Memory B cell (primary cell): ENCODE measurements at regions not wholly inside any gene's neighbourhood (a gene's known extent, or its start where the extent isn't known, plus 50 kb on each side); places are given as distances from the start of the nearest gene placed in this dataset.
"Not testable (repeated sequence)": the region's sequence is repeated elsewhere in the genome, so short reads cannot be mapped to it uniquely, and the experiment has no call there.

Experiments
- ATAC-seq: fragments of 150-1000 bp; cut with Tn5 transposase; 2 replicates; pipeline ENCODE4 v1.10.0; 2021; ENCODE audit warnings: low read depth, mild to moderate bottlenecking, moderate library complexity
- DNase-seq, 2 donors: peaks; one replicate each; pipeline ENCODE4 v3.0.0; 2022; ENCODE audit warnings: low spot score in 2 of 2
- H3K27ac Mint-ChIP-seq: one replicate; pipeline ENCODE4 v1.8.0; 2022; ENCODE audit warnings: mild to moderate bottlenecking, moderate library complexity, mixed read lengths
- H3K27me3 Mint-ChIP-seq: one replicate; pipeline ENCODE4 v1.8.0; 2022; ENCODE audit warnings: mixed read lengths
- H3K36me3 Mint-ChIP-seq: one replicate; pipeline ENCODE4 v1.8.0; 2022; ENCODE audit warnings: mild to moderate bottlenecking, mixed read lengths
- H3K4me1 Mint-ChIP-seq: one replicate; pipeline ENCODE4 v1.8.0; 2022; ENCODE audit warnings: mixed read lengths
- H3K4me3 Mint-ChIP-seq: one replicate; pipeline ENCODE4 v1.8.0; 2022; ENCODE audit warnings: mild to moderate bottlenecking, moderate library complexity, mixed read lengths
- H3K9me3 Mint-ChIP-seq: one replicate; pipeline ENCODE4 v1.8.0; 2022; ENCODE audit warnings: mixed read lengths

GRCh38 chr6:63451238-63451637 lies 121.0 kb upstream of the LOC128125822 start:
- no peak overlapping the region for H3K27ac Mint-ChIP-seq
- ATAC-seq, result no peak
- no peak overlapping the region for H3K4me3 Mint-ChIP-seq
- no peaks in the 10 kb centered on the region for H3K27me3 Mint-ChIP-seq
- H3K9me3 Mint-ChIP-seq, result no peaks in the 10 kb centered on the region
- DNase-seq, result no peak
- H3K4me1 Mint-ChIP-seq, result no peaks in the 10 kb centered on the region
- no peaks in the 10 kb centered on the region for H3K36me3 Mint-ChIP-seq

GRCh38 chr6:63452125-63452524 lies 120.2 kb upstream of the LOC128125822 start:
- DNase-seq (no peak), ATAC-seq (no peak)
- Mint-ChIP-seq H3K4me1 (no peaks in the 10 kb centered on the region), H3K27me3 (no peaks in the 10 kb centered on the region), H3K9me3 (no peaks in the 10 kb centered on the region), H3K36me3 (no peaks in the 10 kb centered on the region), H3K27ac (no peak overlapping the region), H3K4me3 (no peak overlapping the region)

GRCh38 chr6:63456734-63457133 lies 115.5 kb upstream of the LOC128125822 start:
- DNase-seq (no peak), ATAC-seq (no peak)
- no peaks in the 10 kb centered on the region for H3K4me1 Mint-ChIP-seq
- H3K27ac Mint-ChIP-seq, result no peak overlapping the region
- H3K9me3 Mint-ChIP-seq, result no peaks in the 10 kb centered on the region
- H3K27me3 Mint-ChIP-seq, result peaks cover 3% of the 10 kb centered on the region
- H3K4me3 Mint-ChIP-seq, result no peak overlapping the region
- no peaks in the 10 kb centered on the region for H3K36me3 Mint-ChIP-seq

GRCh38 chr6:63458480-63459115 lies 113.7 kb upstream of the LOC128125822 start:
- H3K4me1 Mint-ChIP-seq, result no peaks in the 10 kb centered on the region
- no peak for DNase-seq
- H3K36me3 Mint-ChIP-seq, result no peaks in the 10 kb centered on the region
- no peak overlapping the region for H3K4me3 Mint-ChIP-seq
- no peaks in the 10 kb centered on the region for H3K9me3 Mint-ChIP-seq
- ATAC-seq, result no peak
- H3K27ac Mint-ChIP-seq, result no peak overlapping the region
- H3K27me3 Mint-ChIP-seq, result peaks cover 3% of the 10 kb centered on the region

- no peaks in the 10 kb centered on the region for H3K9me3 Mint-ChIP-seq
- ATAC-seq (no peak), DNase-seq (no peak)
- H3K36me3 Mint-ChIP-seq, result no peaks in the 10 kb centered on the region
- no peak overlapping the region for H3K27ac Mint-ChIP-seq
- H3K4me1 Mint-ChIP-seq, result no peaks in the 10 kb centered on the region
- no peak overlapping the region for H3K4me3 Mint-ChIP-seq
- peaks cover 3% of the 10 kb centered on the region for H3K27me3 Mint-ChIP-seq
Measured at GRCh38 chr6:63459814-63460213, 112.5 kb upstream of the LOC128125822 start.

GRCh38 chr6:63460971-63461370 lies 111.3 kb upstream of the LOC128125822 start:
- DNase-seq, result no peak
- ATAC-seq, result no peak
- no peaks in the 10 kb centered on the region for H3K36me3 Mint-ChIP-seq
- peaks cover 3% of the 10 kb centered on the region for H3K27me3 Mint-ChIP-seq
- H3K4me3 Mint-ChIP-seq, result no peak overlapping the region
- H3K27ac Mint-ChIP-seq, result no peak overlapping the region
- no peaks in the 10 kb centered on the region for H3K9me3 Mint-ChIP-seq
- H3K4me1 Mint-ChIP-seq, result no peaks in the 10 kb centered on the region

- no peaks in the 10 kb centered on the region for H3K36me3 Mint-ChIP-seq
- no peak overlapping the region for H3K4me3 Mint-ChIP-seq
- ATAC-seq (no peak), DNase-seq (no peak)
- no peaks in the 10 kb centered on the region for H3K9me3 Mint-ChIP-seq
- no peak overlapping the region for H3K27ac Mint-ChIP-seq
- H3K4me1 Mint-ChIP-seq, result no peaks in the 10 kb centered on the region
- H3K27me3 Mint-ChIP-seq, result peaks cover 3% of the 10 kb centered on the region
Measured at GRCh38 chr6:63464060-63464459, 108.2 kb upstream of the LOC128125822 start.

GRCh38 chr6:63465750-63466149 lies 106.5 kb upstream of the LOC128125822 start:
- H3K27me3 Mint-ChIP-seq, result peaks cover 4% of the 10 kb centered on the region
- ATAC-seq, result no peak
- no peaks in the 10 kb centered on the region for H3K4me1 Mint-ChIP-seq
- no peaks in the 10 kb centered on the region for H3K36me3 Mint-ChIP-seq
- H3K9me3 Mint-ChIP-seq, result no peaks in the 10 kb centered on the region
- no peak for DNase-seq
- H3K27ac Mint-ChIP-seq, result no peak overlapping the region
- no peak overlapping the region for H3K4me3 Mint-ChIP-seq

- Mint-ChIP-seq H3K27ac (no peak overlapping the region), H3K9me3 (no peaks in the 10 kb centered on the region), H3K36me3 (no peaks in the 10 kb centered on the region), H3K4me1 (no peaks in the 10 kb centered on the region), H3K27me3 (peaks cover 3% of the 10 kb centered on the region), H3K4me3 (no peak overlapping the region)
- DNase-seq, result no peak
- ATAC-seq, result no peak
Measured at GRCh38 chr6:63466242-63466733, 106.0 kb upstream of the LOC128125822 start.

- Mint-ChIP-seq H3K9me3 (no peaks in the 10 kb centered on the region), H3K27ac (no peak overlapping the region), H3K4me1 (no peaks in the 10 kb centered on the region), H3K4me3 (no peak overlapping the region), H3K36me3 (no peaks in the 10 kb centered on the region), H3K27me3 (peaks cover 2% of the 10 kb centered on the region)
- ATAC-seq (no peak), DNase-seq (no peak)
Measured at GRCh38 chr6:63467247-63467954, 104.9 kb upstream of the LOC128125822 start.

- H3K4me1 Mint-ChIP-seq, H3K36me3 Mint-ChIP-seq, ATAC-seq, DNase-seq, H3K27me3 Mint-ChIP-seq, H3K4me3 Mint-ChIP-seq, H3K9me3 Mint-ChIP-seq, H3K27ac Mint-ChIP-seq: not testable (repeated sequence)
Measured at GRCh38 chr6:63471145-63471544, 101.1 kb upstream of the LOC128125822 start.

GRCh38 chr6:63471654-63472053 lies 100.6 kb upstream of the LOC128125822 start:
- Mint-ChIP-seq H3K27ac (no peak overlapping the region), H3K4me3 (no peak overlapping the region), H3K36me3 (no peaks in the 10 kb centered on the region), H3K27me3 (peaks cover 2% of the 10 kb centered on the region), H3K4me1 (no peaks in the 10 kb centered on the region), H3K9me3 (no peaks in the 10 kb centered on the region)
- no peak for ATAC-seq
- no peak for DNase-seq

- no peak for ATAC-seq
- Mint-ChIP-seq H3K4me3 (no peak overlapping the region), H3K36me3 (no peaks in the 10 kb centered on the region), H3K4me1 (peaks cover 5% of the 10 kb centered on the region), H3K27ac (no peak overlapping the region), H3K9me3 (no peaks in the 10 kb centered on the region), H3K27me3 (no peaks in the 10 kb centered on the region)
- no peak for DNase-seq
Measured at GRCh38 chr6:63475707-63476106, 96.6 kb upstream of the LOC128125822 start.

GRCh38 chr6:63476302-63476701 lies 96.0 kb upstream of the LOC128125822 start:
- H3K36me3 Mint-ChIP-seq, result no peaks in the 10 kb centered on the region
- no peak overlapping the region for H3K27ac Mint-ChIP-seq
- no peaks in the 10 kb centered on the region for H3K27me3 Mint-ChIP-seq
- no peak overlapping the region for H3K4me3 Mint-ChIP-seq
- H3K4me1 Mint-ChIP-seq, result peaks cover 5% of the 10 kb centered on the region
- no peaks in the 10 kb centered on the region for H3K9me3 Mint-ChIP-seq
- ATAC-seq, result no peak
- no peak for DNase-seq
